A549 (cell line): ENCODE measurements at regions not wholly inside any gene's neighbourhood (a gene's known extent, or its start where the extent isn't known, plus 50 kb on each side); places are given as distances from the start of the nearest gene placed in this dataset.
A peak's percentile ranks its signal among the peaks of the same experiment; 100 is the strongest.

ENCODE experiments used
- ATAC-seq, 2 experiments: fragments of 200-7000 bp in 1 of 2; fragments of >200 bp in 1 of 2; cut with Nextera tagmentation in 1 of 2; cut with Tn5 transposase in 1 of 2; 3 replicates each; pipeline versions ENCODE4 v1.8.0 to v1.9.1; 2018 to 2020; ENCODE audit warnings: mild to moderate bottlenecking in 1 of 2, moderate library complexity in 1 of 2
- CTCF ChIA-PET: fragments of 300-600 bp; sonication (Branson Sonifier 250); formaldehyde crosslinking; extraction: SDS; loops from one replicate; lab custom pipeline; 2021; ENCODE audit warnings: antibody characterized with exemption, inconsistent platforms; lab: Yijun Ruan, JAX
- POLR2A ChIA-PET: fragments of 350-600 bp; formaldehyde crosslinking; extraction: SDS; loops from one replicate; lab custom pipeline; 2021; ENCODE audit warnings: antibody characterized with exemption, inconsistent platforms; lab: Yijun Ruan, JAX
- DNase-seq, 2 experiments: peaks; one replicate each; pipeline versions ENCODE4 v3.0.0 to v3.0.0-alpha.2; 2011 to 2016; ENCODE audit warnings: low read depth in 1 of 2, low spot score in 1 of 2
- FAIRE-seq: peaks from 2 replicates; lab custom pipeline; 2011; peaks lifted over from hg19 to GRCh38; lab: Jason Lieb, UNC
- H3K27ac ChIP-seq, 2 experiments: fragments of >200 bp; sonication (Bioruptor Twin); formaldehyde crosslinking; 3 replicates each; pipeline ENCODE4 v1.5.1; 2016 to 2017
- H3K4me1 ChIP-seq: fragments of >200 bp; sonication (Bioruptor Twin); formaldehyde crosslinking; 3 replicates; pipeline ENCODE4 v1.6.1; 2016
- H3K4me2 ChIP-seq: fragments of >200 bp; sonication (Bioruptor Twin); formaldehyde crosslinking; 3 replicates; pipeline ENCODE4 v1.6.1; 2016
- H3K4me3 ChIP-seq: fragments of >200 bp; sonication (Bioruptor Twin); formaldehyde crosslinking; 3 replicates; pipeline ENCODE4 v1.5.1; 2016
- H3K9me3 ChIP-seq: fragments of >200 bp; sonication (Bioruptor Twin); formaldehyde crosslinking; 3 replicates; pipeline ENCODE4 v1.6.1; 2016
- ATOH8 ChIP-seq: fragments of 250-450 bp; sonication (Bioruptor Pico); IDR thresholded peaks from 2 replicates; pipeline ENCODE4 v1.5.0; 2020; ENCODE audit warnings: low read depth, mild to moderate bottlenecking, moderate library complexity
- CTCF ChIP-seq: fragments of >200 bp; sonication (Bioruptor Twin); formaldehyde crosslinking; IDR thresholded peaks from 3 replicates; pipeline ENCODE4 v1.5.1; 2016
- EP300 ChIP-seq, 2 experiments: fragments of >200 bp; sonication (Bioruptor Twin); formaldehyde crosslinking; IDR thresholded peaks; 2 replicates in 1 of 2; 3 replicates in 1 of 2; pipeline ENCODE4 v1.6.1; 2016 to 2017
- FOSB ChIP-seq: fragments of 250-450 bp; sonication (Bioruptor Pico); IDR thresholded peaks from 2 replicates; pipeline ENCODE4 v1.5.0; 2020; ENCODE audit warnings: mild to moderate bottlenecking, moderate library complexity
- FOXS1 ChIP-seq: fragments of 250-450 bp; sonication (Bioruptor Pico); IDR thresholded peaks from 2 replicates; pipeline ENCODE4 v1.5.0; 2020; ENCODE audit warnings: mild to moderate bottlenecking, moderate library complexity
- HDAC2 ChIP-seq: fragments of 200-600 bp; sonication (generic); IDR thresholded peaks from 2 replicates; pipeline ENCODE4 v1.6.1; 2016
- PBX3 ChIP-seq: IDR thresholded peaks from 2 replicates; pipeline ENCODE4 v1.6.1; 2012
- PHF8 ChIP-seq: fragments of 200-600 bp; sonication (generic); IDR thresholded peaks from 2 replicates; pipeline ENCODE4 v1.6.1; 2016; ENCODE audit warnings: low read depth, mild to moderate bottlenecking, antibody characterized with exemption, moderate library complexity, borderline replicate concordance
- RAD21 ChIP-seq, 2 experiments: fragments of >200 bp in 1 of 2; sonication (Bioruptor Twin) in 1 of 2; formaldehyde crosslinking in 1 of 2; IDR thresholded peaks in 1 of 2; conservative IDR thresholded peaks in 1 of 2; 2 replicates in 1 of 2; 3 replicates in 1 of 2; pipeline ENCODE4 v1.6.1; 2012 to 2018; ENCODE audit warnings: inconsistent platforms in 1 of 2
- SMC3 ChIP-seq: fragments of >200 bp; sonication (Bioruptor Twin); formaldehyde crosslinking; IDR thresholded peaks from 3 replicates; pipeline ENCODE4 v1.6.1; 2018; ENCODE audit warnings: inconsistent platforms
- SREBF2 ChIP-seq: fragments of 450-650 bp; IDR thresholded peaks from 2 replicates; pipeline ENCODE4 v1.6.1; 2014; ENCODE audit warnings: mild to moderate bottlenecking, moderate library complexity
- TP53 ChIP-seq: fragments of 250-450 bp; sonication (Bioruptor Pico); IDR thresholded peaks from 2 replicates; pipeline ENCODE4 v1.5.0; 2021; ENCODE audit warnings: mild to moderate bottlenecking, moderate library complexity
- whole genome bisulfite sequencing: methylation state at CpG from one replicate; pipeline ENCODE4 v1.1.6; 2017; ENCODE audit errors: missing lambda C conversion rate; 5-methylcytosine and 5-hydroxymethylcytosine counted together
- TF ChIP-seq, protein P1 (sequence below): fragments of >200 bp; sonication (Bioruptor Twin); formaldehyde crosslinking; IDR thresholded peaks from 3 replicates; pipeline ENCODE4 v1.6.1; 2016

- DNase-seq, result no peak
- ChIA-PET POLR2A (no interaction called here), CTCF (interaction anchor here (0.7 to 3.7 kb wide), 21 partner anchors 13 to 642 kb away, joined by 3 to 21 read pairs (median 5); no protein-coding TSS in a partner anchor)
- Histone ChIP-seq H3K4me2 (no peak overlapping the region), H3K4me1 (0 out of 3 replicates have a peak, but pooled peaks cover 3% of the 10 kb centered on the region), H3K9me3 (no peaks in the 10 kb centered on the region), H3K4me3 (no peak overlapping the region), H3K27ac (no peak overlapping the region)
- no peak for TF ChIP-seq EP300 (IDR thresholded peaks at IDR 0.05)
- TF ChIP-seq FOSB, result no peak
- TF ChIP-seq SREBF2, result no peak
- no peak for TF ChIP-seq PHF8
- no peak for TF ChIP-seq TP53 (CRISPR knock-in tag)
- TF ChIP-seq HDAC2, result no peak
- TF ChIP-seq ATOH8 (CRISPR knock-in tag), result no peak
- TF ChIP-seq PBX3, result no peak
- WGBS, result 52% methylated on average over 9 of the region's 9 CpGs
- no peak for ATAC-seq
- FAIRE-seq, result no peak
Measured at GRCh38 chr5:168218746-168219145, 72.7 kb upstream of the WWC1 start.

DNA sequence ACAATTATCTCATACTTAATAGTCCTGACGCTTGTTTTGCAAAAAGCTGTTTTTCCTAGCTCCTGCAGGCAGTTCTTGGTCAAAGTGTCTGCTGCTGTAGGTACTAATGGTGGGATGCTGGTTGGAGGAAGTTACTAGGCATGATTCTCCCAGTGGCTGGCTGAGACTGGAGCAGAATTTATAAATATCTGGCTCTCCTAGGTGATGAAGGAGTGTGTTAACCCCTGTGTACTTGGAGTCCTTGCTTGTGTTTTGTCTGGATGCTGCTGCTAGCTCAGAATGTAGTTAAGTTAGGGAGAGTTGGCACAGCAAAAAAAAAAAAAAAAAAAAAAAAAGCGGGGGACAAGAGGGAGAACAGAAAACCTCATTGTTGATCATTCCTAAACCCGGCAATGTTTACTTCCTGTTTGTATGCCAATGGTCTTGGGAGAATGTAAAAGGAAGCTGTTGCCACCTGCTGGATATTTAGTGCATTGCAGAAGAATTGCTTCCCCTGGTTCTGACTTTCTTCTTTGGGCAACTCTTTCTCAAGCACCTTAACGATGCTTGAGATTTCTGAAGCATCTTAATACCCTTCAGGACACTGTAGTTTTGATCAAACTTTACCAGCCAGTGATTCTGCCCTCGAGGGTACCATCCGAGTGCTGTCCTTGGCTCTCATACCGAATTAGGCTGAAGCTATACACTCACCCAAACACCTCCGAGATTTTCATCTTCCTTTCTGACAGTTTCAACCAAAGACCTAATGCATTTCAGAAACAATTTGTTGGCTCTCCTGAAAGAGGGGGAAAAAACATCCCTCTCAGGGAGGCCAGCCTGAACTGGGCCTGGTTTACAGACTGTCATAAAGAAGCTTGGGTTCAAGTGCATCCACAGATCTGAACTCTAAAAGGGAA is 71.7 kb upstream of the WWC1 start:
- H3K4me2 ChIP-seq, result peak overlapping the region; percentile 75
- POLR2A ChIA-PET, result interaction anchor here (0.6 to 0.7 kb wide), 3 partner anchors 187 to 560 kb away, joined by 5 to 8 read pairs (median 7); partner anchors contain the start of gene PANK3

More for the DNA sequence above, 71.7 kb upstream of the WWC1 start:
- DNase-seq (peak; percentile 80 to 94), FAIRE-seq (peak; percentile 93)
- Histone ChIP-seq H3K27ac (peak overlapping the region; percentile 40 to 43; a peak in 2 of 6 replicates), H3K9me3 (no peaks in the 10 kb centered on the region)
- 14% methylated on average over 8 of the region's 8 CpGs for WGBS
- CTCF ChIA-PET, result interaction anchor here (0.6 to 3.7 kb wide), 54 partner anchors 8 to 855 kb away, joined by 3 to 21 read pairs (median 4); no protein-coding TSS in a partner anchor
- TF ChIP-seq FOXS1 (CRISPR knock-in tag), result no peak
- TF ChIP-seq, protein P1, sequence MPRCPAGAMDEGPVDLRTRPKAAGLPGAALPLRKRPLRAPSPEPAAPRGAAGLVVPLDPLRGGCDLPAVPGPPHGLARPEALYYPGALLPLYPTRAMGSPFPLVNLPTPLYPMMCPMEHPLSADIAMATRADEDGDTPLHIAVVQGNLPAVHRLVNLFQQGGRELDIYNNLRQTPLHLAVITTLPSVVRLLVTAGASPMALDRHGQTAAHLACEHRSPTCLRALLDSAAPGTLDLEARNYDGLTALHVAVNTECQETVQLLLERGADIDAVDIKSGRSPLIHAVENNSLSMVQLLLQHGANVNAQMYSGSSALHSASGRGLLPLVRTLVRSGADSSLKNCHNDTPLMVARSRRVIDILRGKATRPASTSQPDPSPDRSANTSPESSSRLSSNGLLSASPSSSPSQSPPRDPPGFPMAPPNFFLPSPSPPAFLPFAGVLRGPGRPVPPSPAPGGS, result no peak
- peak; percentile 84 for TF ChIP-seq SMC3
- peak; percentile 91 for TF ChIP-seq CTCF
- peak; percentile 89 to 95 for TF ChIP-seq RAD21 (conservative IDR thresholded peaks at IDR 0.05 in 1 of 2, IDR thresholded peaks at IDR 0.05 in 1 of 2)
- no peak for TF ChIP-seq TP53 (CRISPR knock-in tag)
- no peak for TF ChIP-seq EP300 (IDR thresholded peaks at IDR 0.05)
- TF ChIP-seq, all 56 proteins: peak for 3
- peak; percentile 77 to 89 for ATAC-seq
- 0 out of 3 replicates have a peak, but pooled peaks cover 3% of the 10 kb centered on the region for H3K4me1 ChIP-seq
- H3K4me3 ChIP-seq, result peak overlapping the region; percentile 32; the same call in 2 of the 3 replicates
